ENCODE measurements at regions not wholly inside any gene's neighbourhood (a gene's known extent, or its start where the extent isn't known, plus 50 kb on each side); places are given as distances from the start of the nearest gene placed in this dataset.

DNA sequence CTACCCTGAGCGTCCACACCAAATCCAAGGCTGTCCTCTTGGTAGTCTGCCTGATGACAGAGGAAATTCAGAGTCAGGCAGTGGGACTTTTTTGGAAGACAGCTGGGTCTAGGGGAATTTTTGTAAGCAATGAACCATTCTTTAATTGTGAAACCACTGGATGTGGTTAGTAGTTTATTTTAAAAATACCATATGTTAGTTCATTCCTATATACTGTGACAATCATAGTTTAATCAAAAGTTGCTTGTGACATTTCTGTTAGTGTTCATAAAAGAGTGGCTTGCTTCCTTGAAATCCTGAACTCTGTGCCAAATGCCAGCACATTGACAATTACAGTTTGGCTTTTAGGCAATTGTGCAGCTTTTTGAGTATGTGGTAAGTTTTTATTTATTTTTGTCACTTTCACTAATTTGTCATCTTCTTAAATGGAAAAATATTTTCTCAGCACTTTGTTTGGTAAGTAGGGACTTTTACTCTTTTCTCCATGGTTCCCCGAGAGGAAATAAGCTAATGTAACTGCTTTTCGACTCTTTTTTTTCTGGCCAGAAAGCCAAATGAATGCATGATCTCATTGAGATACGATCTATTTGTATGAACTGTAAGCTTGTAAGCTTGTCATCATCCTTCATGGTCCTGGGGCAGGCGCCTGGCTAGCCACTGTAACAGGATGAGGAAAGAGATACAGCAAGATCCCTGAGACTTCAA is 72.6 kb upstream of the SLC4A4 start:
- TF ChIP-seq POLR2AphosphoS5 (IDR thresholded peaks at IDR 0.05) (no peak), EP300 (IDR thresholded peaks at IDR 0.05) (no peak), POLR2A (IDR thresholded peaks at IDR 0.05) (no peak), CTCF (IDR thresholded peaks at IDR 0.05) (no peak)
- DNase-seq (ENCODE audit: low spot score in 2 of 2) = no peak
- Histone ChIP-seq H3K27me3 (no peaks in the 10 kb centered on the region), H3K27ac (no peak overlapping the region), H3K9me3 (no peaks in the 10 kb centered on the region), H3K36me3 (no peaks in the 10 kb centered on the region), H3K4me1 (peaks cover 3% of the 10 kb centered on the region), H3K4me3 (no peak overlapping the region)
- 60% methylated on average over 5 of the region's 5 CpGs for WGBS

DNA sequence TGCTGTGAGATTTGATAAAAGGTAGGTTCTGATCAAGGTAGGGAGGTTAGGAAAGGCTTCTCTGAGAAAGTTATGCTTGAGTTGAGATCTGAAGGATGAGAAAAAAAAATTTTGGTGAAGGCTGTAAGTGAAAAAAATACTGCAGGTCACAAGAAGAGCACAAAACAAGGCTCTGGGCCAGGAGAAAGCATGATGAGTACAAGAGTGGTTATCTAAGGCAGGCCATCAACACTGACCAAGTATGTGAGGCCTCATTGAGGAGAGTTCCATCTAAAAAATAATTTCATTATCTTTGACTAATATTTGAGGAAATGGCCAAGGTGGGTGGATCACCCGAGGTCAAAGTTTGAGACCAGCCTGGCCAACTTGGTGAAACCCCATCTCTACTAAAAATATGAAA is 71.6 kb upstream of the SLC4A4 start:
- 93% methylated on average over 1 of the region's 1 CpG for WGBS
- no peaks in the 10 kb centered on the region for H3K4me1 ChIP-seq
- no peaks in the 10 kb centered on the region for H3K27me3 ChIP-seq
- no peaks in the 10 kb centered on the region for H3K9me3 ChIP-seq
- no peak overlapping the region for H3K27ac ChIP-seq
- no peak for DNase-seq (ENCODE audit: low spot score in 2 of 2)
- no peak for TF ChIP-seq POLR2AphosphoS5 (IDR thresholded peaks at IDR 0.05)
- no peak for TF ChIP-seq EP300 (IDR thresholded peaks at IDR 0.05)
- TF ChIP-seq CTCF (IDR thresholded peaks at IDR 0.05) = no peak
- no peak for TF ChIP-seq POLR2A (IDR thresholded peaks at IDR 0.05)
- no peaks in the 10 kb centered on the region for H3K36me3 ChIP-seq
- H3K4me3 ChIP-seq = no peak overlapping the region

GRCh38 chr4:71268166-71268565 is 70.7 kb upstream of the SLC4A4 start:
- TF ChIP-seq EP300 (IDR thresholded peaks at IDR 0.05) = no peak
- TF ChIP-seq POLR2AphosphoS5 (IDR thresholded peaks at IDR 0.05) = no peak
- TF ChIP-seq POLR2A (IDR thresholded peaks at IDR 0.05) = no peak
- no peak for TF ChIP-seq CTCF (IDR thresholded peaks at IDR 0.05)
- Histone ChIP-seq H3K4me1 (no peaks in the 10 kb centered on the region), H3K27me3 (no peaks in the 10 kb centered on the region), H3K27ac (no peak overlapping the region), H3K9me3 (no peaks in the 10 kb centered on the region), H3K4me3 (no peak overlapping the region), H3K36me3 (no peaks in the 10 kb centered on the region)
- no peak for DNase-seq (ENCODE audit: low spot score in 2 of 2)
- 88% methylated on average over 4 of the region's 4 CpGs for WGBS

DNA sequence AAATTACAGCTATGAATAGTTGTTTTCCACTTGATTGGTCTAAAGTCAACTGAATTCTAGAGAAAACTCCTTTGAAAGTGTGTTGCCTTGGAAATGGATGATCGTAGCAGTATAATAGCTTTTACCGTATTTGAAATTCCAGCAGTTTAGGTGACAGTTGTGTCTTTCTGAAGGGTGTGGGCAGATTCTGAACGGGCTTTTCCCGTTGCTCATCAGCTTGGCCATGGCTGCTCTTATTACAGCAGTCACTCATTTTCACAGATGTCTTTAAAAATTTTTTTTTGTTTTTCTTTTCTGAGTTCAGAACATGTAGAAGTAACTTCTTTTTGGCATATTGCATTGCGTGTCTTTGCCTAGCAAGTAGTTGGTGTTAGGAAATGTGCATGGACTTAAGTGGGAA is 69.6 kb upstream of the SLC4A4 start:
- Histone ChIP-seq H3K27me3 (no peaks in the 10 kb centered on the region), H3K4me1 (no peaks in the 10 kb centered on the region), H3K9me3 (no peaks in the 10 kb centered on the region), H3K4me3 (no peak overlapping the region), H3K36me3 (no peaks in the 10 kb centered on the region), H3K27ac (no peak overlapping the region)
- DNase-seq (ENCODE audit: low spot score in 2 of 2) = no peak
- TF ChIP-seq POLR2A (IDR thresholded peaks at IDR 0.05) (no peak), POLR2AphosphoS5 (IDR thresholded peaks at IDR 0.05) (no peak), EP300 (IDR thresholded peaks at IDR 0.05) (no peak), CTCF (IDR thresholded peaks at IDR 0.05) (no peak)
- 72% methylated on average over 5 of the region's 5 CpGs for WGBS

GRCh38 chr4:71270901-71271300 is 67.9 kb upstream of the SLC4A4 start:
- Histone ChIP-seq H3K4me1 (peaks cover 3% of the 10 kb centered on the region), H3K9me3 (no peaks in the 10 kb centered on the region), H3K27me3 (no peaks in the 10 kb centered on the region), H3K4me3 (no peak overlapping the region), H3K27ac (no peak overlapping the region), H3K36me3 (no peaks in the 10 kb centered on the region)
- no peak for DNase-seq (ENCODE audit: low spot score in 2 of 2)
- WGBS = 42% methylated on average over 1 of the region's 1 CpG
- TF ChIP-seq CTCF (IDR thresholded peaks at IDR 0.05) (no peak), POLR2A (IDR thresholded peaks at IDR 0.05) (no peak), EP300 (IDR thresholded peaks at IDR 0.05) (no peak), POLR2AphosphoS5 (IDR thresholded peaks at IDR 0.05) (no peak)
